HepG2 (cell line): ENCODE measurements at regions not wholly inside any gene's neighbourhood (a gene's known extent, or its start where the extent isn't known, plus 50 kb on each side); places are given as distances from the start of the nearest gene placed in this dataset.

Experiments used
- ATAC-seq: fragments of 200-7000 bp; cut with Tn5 transposase; 3 replicates; pipeline ENCODE4 v1.9.1; 2020; ENCODE audit warnings: mild to moderate bottlenecking, moderate library complexity
- BruUV-seq: library from RNA; stranded (reverse); fragments of 400-500 nt; replicated peaks from 2 replicates; lab custom pipeline; 2021; lab: Mats Ljungman, UMichigan
- CTCF ChIA-PET: fragments of 300-600 bp; formaldehyde crosslinking; extraction: SDS; loops from one replicate; lab custom pipeline; 2021; ENCODE audit warnings: low total read pairs, inconsistent platforms, low intra/inter-chr PET ratio; lab: Yijun Ruan, JAX
- POLR2A ChIA-PET: fragments of 350-600 bp; sonication (Branson Sonifier 250); formaldehyde crosslinking; loops from one replicate; lab custom pipeline; 2020; ENCODE audit warnings: antibody characterized with exemption, inconsistent platforms; lab: Yijun Ruan, JAX
- DNase-seq: peaks from one replicate; pipeline ENCODE4 v3.0.0-alpha.2; 2015; ENCODE audit warnings: low spot score
- FAIRE-seq: peaks from 3 replicates; lab custom pipeline; 2011; peaks lifted over from hg19 to GRCh38; lab: Jason Lieb, UNC
- H2AFZ ChIP-seq: one replicate; pipeline ENCODE4 v1.6.1; 2011; ENCODE audit warnings: low read length, inconsistent platforms
- H3K27ac ChIP-seq: fragments of 300-600 bp; 3 replicates; pipeline ENCODE4 v1.8.0; 2011; ENCODE audit warnings: mixed run types, mild to moderate bottlenecking, mixed read lengths, low read length, inconsistent platforms; ENCODE audit not compliant: insufficient read depth; ENCODE audit errors: extremely low read length
- H3K27me3 ChIP-seq, 2 experiments: fragments of 200-600 bp in 1 of 2; 2 replicates in 1 of 2; 3 replicates in 1 of 2; pipeline versions ENCODE4 v1.6.0 to v1.8.0; 2011; ENCODE audit warnings: low read length in 2 of 2, mild to moderate bottlenecking in 2 of 2, moderate library complexity in 2 of 2, inconsistent platforms in 1 of 2; ENCODE audit not compliant: insufficient read depth in 2 of 2, control insufficient read depth in 1 of 2
- H3K36me3 ChIP-seq, 2 experiments: fragments of 200-600 bp in 1 of 2; replicated peaks in 1 of 2; 2 replicates in 1 of 2; 3 replicates in 1 of 2; pipeline versions ENCODE4 v1.5.1 to v1.8.0; 2011; ENCODE audit warnings: low read length in 2 of 2, inconsistent platforms in 1 of 2; ENCODE audit not compliant: insufficient read depth in 2 of 2, control insufficient read depth in 1 of 2
- H3K4me1 ChIP-seq: 2 replicates; pipeline ENCODE4 v1.5.1; 2012; ENCODE audit warnings: low read length, inconsistent platforms; ENCODE audit not compliant: insufficient read depth
- H3K4me2 ChIP-seq: 2 replicates; pipeline ENCODE4 v1.6.0; 2011; ENCODE audit warnings: low read depth, low read length, inconsistent platforms
- H3K4me3 ChIP-seq, 3 experiments: fragments of 200-600 bp in 1 of 3; sonication (generic), shearing (Covaris generic) in 1 of 3; replicated peaks in 1 of 3; 2 replicates each; pipeline ENCODE4 v1.5.1; 2011 to 2016; ENCODE audit warnings: low read length in 3 of 3, inconsistent platforms in 2 of 3, low read depth in 2 of 3, mild to moderate bottlenecking in 2 of 3, control low read depth in 1 of 3, mixed read lengths in 1 of 3; ENCODE audit not compliant: insufficient read depth in 1 of 3
- H3K79me2 ChIP-seq: one replicate; pipeline ENCODE4 v1.6.1; 2011; ENCODE audit warnings: low read length, inconsistent platforms; ENCODE audit not compliant: insufficient read depth
- H3K9ac ChIP-seq: 2 replicates; pipeline ENCODE4 v1.6.0; 2011; ENCODE audit warnings: mild to moderate bottlenecking, low read depth, low read length, inconsistent platforms; ENCODE audit not compliant: insufficient read depth
- H3K9me3 ChIP-seq: 2 replicates; pipeline ENCODE4 v1.5.1; 2012; ENCODE audit warnings: mild to moderate bottlenecking, low read length
- H4K20me1 ChIP-seq: 2 replicates; pipeline ENCODE4 v1.6.0; 2011; ENCODE audit warnings: inconsistent platforms, mild to moderate bottlenecking, low read length, moderate library complexity; ENCODE audit not compliant: insufficient read depth
- CHD2 ChIP-seq: IDR thresholded peaks from 2 replicates; pipeline ENCODE4 v1.6.1; 2011; ENCODE audit warnings: low read depth, low read length, improper control_type of control experiment
- ELF3 ChIP-seq: IDR thresholded peaks from 2 replicates; pipeline ENCODE4 v1.6.1; 2016; ENCODE audit warnings: missing genetic modification reagents, missing compliant biosample characterization
- KLF6 ChIP-seq: IDR thresholded peaks from 2 replicates; pipeline ENCODE4 v1.8.0; 2016; ENCODE audit warnings: missing biosample characterization, missing genetic modification reagents
- REST ChIP-seq, 2 experiments: IDR thresholded peaks; 2 replicates each; pipeline ENCODE4 v1.6.1; 2011 to 2012; ENCODE audit warnings: low read length in 2 of 2, borderline replicate concordance in 1 of 2, low read depth in 1 of 2, mild to moderate bottlenecking in 1 of 2, moderate library complexity in 1 of 2
- ZMAT3 ChIP-seq: sonication (generic); formaldehyde crosslinking; conservative IDR thresholded peaks from 2 replicates; pipeline ENCODE4 v1.7.0; 2021; ENCODE audit warnings: missing genetic modification reagents
- ZNF724P ChIP-seq: sonication (generic); formaldehyde crosslinking; IDR thresholded peaks from 2 replicates; pipeline ENCODE4 v1.8.0; 2022; ENCODE audit warnings: missing genetic modification reagents, borderline replicate concordance
- ZNF841 ChIP-seq: sonication (generic); formaldehyde crosslinking; IDR thresholded peaks from 2 replicates; pipeline ENCODE4 v1.8.1; 2023; ENCODE audit warnings: missing genetic modification reagents, borderline replicate concordance
- in situ Hi-C: cut with HindIII; loops from 2 replicates; pipeline ENCODE4 v1.10.0; 2017; ENCODE audit warnings: low pct_unique_long_range_greater_than_20kb; ENCODE audit not compliant: extremely low pct_ligation_motif_present
- intact Hi-C: fragments of 100-400 bp; cut with micrococcal nuclease; formaldehyde crosslinking; loops from one replicate; pipeline ENCODE4 v1.10.0; 2022; ENCODE audit not compliant: unreplicated experiment

DNA sequence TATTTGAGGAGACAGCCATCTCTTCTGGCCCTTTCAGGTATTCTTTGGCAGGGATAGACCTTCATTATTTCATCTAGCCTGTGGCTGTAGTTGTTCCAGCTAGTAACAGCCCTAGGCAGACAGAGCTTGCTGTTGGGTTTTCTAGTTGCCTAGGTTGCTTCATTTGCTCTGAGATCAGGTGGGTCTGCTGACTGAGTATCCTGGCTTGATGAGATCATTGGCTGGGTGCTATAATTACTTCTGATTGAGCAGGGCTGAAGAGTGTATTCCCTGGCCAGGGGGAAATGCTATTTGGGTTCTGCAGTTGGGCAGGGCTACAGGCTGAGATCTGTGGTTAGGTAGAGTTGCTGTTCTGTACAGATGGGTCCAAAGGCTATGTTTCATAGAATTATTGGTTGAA, 456.1 kb downstream of the PSAT1 start:
- no peak for FAIRE-seq
- intact Hi-C loops (no loop called here), in situ Hi-C loops (no loop called here)
- TF ChIP-seq ZNF724P (CRISPR knock-in tag): no peak
- TF ChIP-seq CHD2: no peak
- no peak for TF ChIP-seq ELF3 (CRISPR knock-in tag)
- TF ChIP-seq REST (IDR thresholded peaks at IDR 0.05; ENCODE audit: borderline replicate concordance in 1 of 2, low read depth in 1 of 2, low read length in 2 of 2): no peak
- no peak for TF ChIP-seq KLF6 (CRISPR knock-in tag)
- no peak for TF ChIP-seq ZNF841
- no peak for TF ChIP-seq ZMAT3 (CRISPR knock-in tag)
- ChIA-PET CTCF (no interaction called here), POLR2A (no interaction called here)
- H3K4me3 ChIP-seq: no peak overlapping the region
- H3K4me1 ChIP-seq: no peaks in the 10 kb centered on the region
- no peak for ATAC-seq
- no peak overlapping the region for H3K9ac ChIP-seq
- no peaks in the 10 kb centered on the region for H3K9me3 ChIP-seq
- H3K27me3 ChIP-seq: no peaks in the 10 kb centered on the region
- H2AFZ ChIP-seq: no peak overlapping the region
- H3K79me2 ChIP-seq: no peaks in the 10 kb centered on the region
- H4K20me1 ChIP-seq: no peaks in the 10 kb centered on the region
- DNase-seq: no peak
- no peak overlapping the region for H3K27ac ChIP-seq
- no TSS peak for BruUV-seq
- no peaks in the 10 kb centered on the region for H3K36me3 ChIP-seq
- no peak overlapping the region for H3K4me2 ChIP-seq
